Motor neuron (in vitro differentiated cells): ENCODE measurements at regions not wholly inside any gene's neighbourhood (a gene's known extent, or its start where the extent isn't known, plus 50 kb on each side); places are given as distances from the start of the nearest gene placed in this dataset.
"Not testable (repeated sequence)": the region's sequence is repeated elsewhere in the genome, so short reads cannot be mapped to it uniquely, and the experiment has no call there.

Source experiments
- ATAC-seq, 8 experiments: fragments of 200-7000 bp; cut with Tn5 transposase; replicated peaks in 6 of 8; 2 replicates each; pipeline ENCODE4 v1.8.0; 2021; ENCODE audit warnings: mild to moderate bottlenecking in 8 of 8, moderate library complexity in 8 of 8
- H3K27ac ChIP-seq, 2 donors: fragments of 250-450 bp; sonication (Bioruptor Pico); 2 replicates each; pipeline ENCODE4 v1.9.0; 2021; ENCODE audit warnings: antibody characterized with exemption in 2 of 2, mild to moderate bottlenecking in 2 of 2, moderate library complexity in 1 of 2
- H3K4me1 ChIP-seq, 2 donors: fragments of 250-450 bp; sonication (Bioruptor Pico); replicated peaks in 1 of 2; 2 replicates each; pipeline ENCODE4 v1.6.1; 2021; ENCODE audit warnings: antibody characterized with exemption in 2 of 2, mild to moderate bottlenecking in 2 of 2, moderate library complexity in 1 of 2
- H3K4me3 ChIP-seq, 5 donors: fragments of 250-450 bp; sonication (Bioruptor Pico); 2 replicates each; pipeline ENCODE4 v1.9.0; 2021; ENCODE audit warnings: antibody characterized with exemption in 5 of 5, mild to moderate bottlenecking in 5 of 5, moderate library complexity in 4 of 5
- WGBS, 10 experiments: fragments of 450-650 bp; shearing (Covaris generic); methylation state at CpG; one replicate each; pipeline ENCODE4 v1.0.0; 2022; 5-methylcytosine and 5-hydroxymethylcytosine counted together
- in situ Hi-C, 9 experiments: fragments of 400-800 bp; cut with MboI; loops; one replicate each; pipeline ENCODE4 v1.15.0; 2021; ENCODE audit warnings: low sequenced_read_pairs in 9 of 9, low pct_unique_long_range_greater_than_20kb in 2 of 9; ENCODE audit not compliant: unreplicated experiment in 9 of 9

DNA sequence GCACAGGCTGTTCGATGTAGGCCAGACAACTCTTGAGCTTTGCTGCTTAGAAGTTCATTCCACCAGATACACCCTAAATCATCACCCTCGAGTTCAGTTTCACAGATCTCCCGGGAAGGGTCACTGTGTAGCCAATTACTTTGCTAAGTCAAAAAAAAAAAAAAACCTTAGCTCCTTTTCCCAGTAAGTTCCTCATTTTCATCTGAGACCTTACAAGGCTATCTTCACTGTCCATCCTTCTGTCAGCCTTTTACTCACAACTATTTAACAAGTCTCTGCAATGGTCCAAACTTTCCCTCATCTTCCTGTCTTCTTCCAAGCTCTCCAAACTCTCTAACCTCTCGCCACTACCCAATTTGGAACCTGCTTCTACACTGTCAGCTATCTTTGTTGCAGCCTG lies 615.9 kb upstream of the DEFB115 start:
- H3K4me1 ChIP-seq, H3K4me3 ChIP-seq, ATAC-seq, H3K27ac ChIP-seq, in situ Hi-C loops: not testable (repeated sequence)
- 0 to 80% (median 26%) methylated on average over 1 to 4 of the region's 4 CpGs; no CpG with 5 or more reads in 1 of the 10 experiments for WGBS, 10 experiments

DNA sequence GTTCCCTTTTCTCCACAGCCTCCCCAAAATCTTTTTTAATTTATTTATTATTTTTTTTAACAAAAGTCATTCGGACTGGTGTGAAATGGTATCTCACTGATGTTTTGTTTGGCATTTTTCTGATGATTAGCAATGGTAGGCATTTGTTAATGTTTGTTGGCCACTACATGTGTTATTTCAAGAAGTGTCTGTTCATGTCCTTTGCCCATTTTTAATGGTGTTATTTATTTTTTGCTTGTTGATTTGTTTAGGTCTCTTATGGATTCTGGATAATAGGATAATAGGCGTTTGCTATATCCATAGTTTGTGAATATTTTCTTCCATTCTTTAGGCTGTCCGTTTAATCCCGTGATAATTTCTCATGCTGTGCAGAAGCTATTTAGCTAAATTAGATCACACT lies 596.5 kb upstream of the DEFB115 start:
- WGBS, 10 experiments = 31 to 100% (median 87%) methylated on average over 2 to 4 of the region's 4 CpGs; no CpG with 5 or more reads in 1 of the 10 experiments
- in situ Hi-C loops, H3K4me1 ChIP-seq, ATAC-seq, H3K27ac ChIP-seq, H3K4me3 ChIP-seq: not testable (repeated sequence)

DNA sequence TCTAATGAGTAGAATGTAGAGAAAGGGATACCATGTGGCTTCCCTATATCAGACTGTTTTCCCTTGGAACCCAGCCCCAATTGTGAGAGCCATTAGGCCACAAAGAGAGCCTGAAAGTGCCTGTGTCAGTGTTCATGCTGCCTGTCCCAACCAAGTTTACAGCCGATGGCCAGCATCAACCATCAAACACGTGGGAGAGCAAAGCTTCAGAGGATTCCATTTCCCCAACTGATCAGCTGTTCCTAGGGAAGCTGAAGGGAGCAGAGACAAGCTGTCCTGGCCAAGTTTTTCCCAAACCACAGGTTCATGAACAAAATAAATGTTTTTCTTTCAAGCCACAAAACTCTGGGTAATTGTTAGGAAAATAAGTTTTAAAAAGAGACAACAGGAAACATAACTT lies 589.0 kb upstream of the DEFB115 start:
- 0 to 40% methylated on average over 1 of the region's 2 CpGs; no CpG with 5 or more reads in 8 of the 10 experiments for WGBS, 10 experiments
- in situ Hi-C loops, H3K27ac ChIP-seq, H3K4me1 ChIP-seq, H3K4me3 ChIP-seq, ATAC-seq: not testable (repeated sequence)

DNA sequence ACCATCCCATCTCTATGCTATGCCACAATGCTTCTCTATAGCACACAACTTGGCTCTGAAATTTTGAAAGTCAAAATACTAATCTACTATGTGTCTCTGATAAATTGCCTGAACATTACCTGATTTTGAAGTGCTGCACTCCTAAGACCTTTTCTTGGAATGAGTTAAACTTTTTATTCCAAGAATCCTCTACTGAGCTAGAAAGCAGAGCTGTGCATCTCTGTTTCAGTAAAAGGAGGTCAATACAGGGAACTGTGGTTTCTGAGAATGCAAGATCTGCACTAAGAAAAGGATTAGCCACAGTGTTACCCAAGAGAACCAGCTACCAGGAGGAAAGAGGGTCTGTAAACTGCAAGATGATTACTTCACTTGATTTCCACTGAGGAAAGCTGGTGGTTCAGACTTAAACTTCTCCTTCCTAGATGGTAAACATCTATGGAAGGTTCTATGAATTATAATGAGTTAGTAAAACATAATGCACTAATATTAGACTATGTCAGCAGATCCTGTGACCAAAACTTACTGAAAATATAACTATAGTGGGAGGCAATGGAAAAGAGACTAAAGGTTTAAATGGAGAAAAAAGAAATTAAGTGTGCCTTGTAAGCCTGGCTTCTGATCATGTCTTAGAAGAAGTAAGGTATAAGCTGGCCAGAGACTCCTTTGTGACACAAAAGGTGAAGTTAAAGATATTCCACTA lies 588.0 kb upstream of the DEFB115 start:
- ATAC-seq, in situ Hi-C loops, H3K4me1 ChIP-seq, H3K27ac ChIP-seq, H3K4me3 ChIP-seq: not testable (repeated sequence)

DNA sequence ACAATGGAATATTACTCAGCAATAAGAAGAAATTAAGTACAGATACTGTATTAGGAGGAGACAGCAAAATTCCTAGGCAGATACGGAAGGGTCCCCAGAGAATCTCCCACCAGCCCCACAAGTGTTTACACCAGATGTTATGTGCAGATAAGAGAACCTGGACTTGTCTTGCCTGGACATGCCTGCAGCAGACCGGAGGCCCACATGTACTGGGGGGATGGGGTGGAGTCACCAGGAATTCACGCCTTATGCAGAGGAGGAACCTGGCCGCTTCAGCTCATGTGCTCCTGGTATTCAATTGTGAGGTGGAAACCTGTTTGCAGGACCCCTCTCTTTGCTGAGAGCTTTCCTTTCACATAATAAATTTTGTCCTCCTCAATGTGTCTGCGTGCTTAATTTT lies 586.3 kb upstream of the DEFB115 start:
- ATAC-seq, H3K4me1 ChIP-seq, H3K27ac ChIP-seq, in situ Hi-C loops, H3K4me3 ChIP-seq: not testable (repeated sequence)
- 29 to 100% (median 48%) methylated on average over 1 to 4 of the region's 5 CpGs; no CpG with 5 or more reads in 4 of the 10 experiments for WGBS, 10 experiments

DNA sequence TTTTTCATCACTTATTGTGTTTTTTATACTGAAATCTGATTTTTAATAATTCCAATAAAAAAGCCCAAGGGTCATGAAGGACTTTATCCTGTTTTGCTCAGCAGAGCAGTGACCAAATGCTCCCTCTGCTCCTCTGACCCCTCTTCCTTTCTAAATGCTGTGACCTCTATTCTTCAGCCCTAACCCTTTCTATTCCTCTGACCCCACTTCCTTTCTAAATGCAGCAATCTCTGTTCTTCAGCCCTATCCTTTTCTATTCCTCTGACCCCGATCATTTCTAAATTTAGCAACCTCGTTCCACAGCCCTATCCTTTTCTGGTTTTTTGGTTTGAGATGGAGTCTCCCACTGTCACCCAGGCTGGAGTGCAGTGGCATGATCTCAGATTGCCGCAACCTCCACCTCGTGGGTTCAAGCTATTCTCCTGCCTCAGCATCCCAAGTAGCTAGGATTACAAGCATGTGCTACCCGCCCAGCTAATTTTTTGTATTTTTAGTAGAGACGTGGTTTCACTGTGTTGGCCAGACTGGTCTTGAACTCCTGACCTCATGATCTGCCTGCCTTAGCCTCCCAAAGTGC lies 581.4 kb upstream of the DEFB115 start:
- WGBS, 10 experiments = 10 to 100% (median 50%) methylated on average over 1 to 6 of the region's 6 CpGs; no CpG with 5 or more reads in 1 of the 10 experiments
- H3K27ac ChIP-seq, in situ Hi-C loops, H3K4me3 ChIP-seq, ATAC-seq, H3K4me1 ChIP-seq: not testable (repeated sequence)

DNA sequence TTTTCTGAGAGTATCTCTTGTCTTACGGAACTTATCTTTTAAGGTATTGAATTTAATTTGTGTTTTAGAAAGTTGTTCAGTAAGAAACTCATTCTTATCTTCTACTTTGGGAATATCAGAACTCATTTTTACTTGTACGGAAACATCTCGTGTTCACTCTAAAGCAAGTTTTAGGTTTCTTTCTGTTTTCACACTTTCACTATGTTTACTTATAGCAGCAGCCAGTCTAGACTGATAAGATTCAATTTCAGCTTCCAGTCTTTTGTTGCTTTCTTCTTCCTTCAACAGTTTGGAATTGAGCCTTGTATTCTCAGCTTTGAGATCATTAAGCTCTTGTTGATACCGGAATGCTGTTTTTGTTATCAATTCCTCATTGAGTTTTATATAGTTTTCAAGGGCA lies 575.2 kb upstream of the DEFB115 start:
- H3K4me1 ChIP-seq, H3K27ac ChIP-seq, H3K4me3 ChIP-seq, ATAC-seq, in situ Hi-C loops: not testable (repeated sequence)
- WGBS, 10 experiments = 36 to 100% (median 81%) methylated on average over 1 to 4 of the region's 4 CpGs

DNA sequence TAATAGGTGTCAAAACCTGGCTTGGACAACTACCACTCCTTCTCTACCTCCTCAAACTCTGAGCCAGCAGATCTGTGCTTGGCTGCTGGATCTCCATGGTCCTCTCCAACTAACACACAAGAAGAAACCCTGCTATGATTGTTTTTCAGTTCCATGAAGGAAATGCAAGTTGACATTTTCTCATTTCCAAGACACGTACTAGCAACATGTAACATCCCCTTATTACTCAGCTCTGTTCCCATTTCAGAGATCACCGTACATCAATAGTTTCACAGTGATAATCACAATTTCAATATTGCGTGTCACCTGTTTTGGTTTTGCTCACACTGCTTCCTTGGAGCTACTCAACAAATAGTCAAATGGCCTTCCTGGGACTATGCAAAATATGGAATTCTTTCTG lies 544.6 kb upstream of the DEFB115 start:
- H3K4me3 ChIP-seq, in situ Hi-C loops, H3K4me1 ChIP-seq, H3K27ac ChIP-seq, ATAC-seq: not testable (repeated sequence)
- WGBS, 10 experiments = 0 to 100% (median 17%) methylated on average over 1 to 2 of the region's 3 CpGs; no CpG with 5 or more reads in 5 of the 10 experiments

DNA sequence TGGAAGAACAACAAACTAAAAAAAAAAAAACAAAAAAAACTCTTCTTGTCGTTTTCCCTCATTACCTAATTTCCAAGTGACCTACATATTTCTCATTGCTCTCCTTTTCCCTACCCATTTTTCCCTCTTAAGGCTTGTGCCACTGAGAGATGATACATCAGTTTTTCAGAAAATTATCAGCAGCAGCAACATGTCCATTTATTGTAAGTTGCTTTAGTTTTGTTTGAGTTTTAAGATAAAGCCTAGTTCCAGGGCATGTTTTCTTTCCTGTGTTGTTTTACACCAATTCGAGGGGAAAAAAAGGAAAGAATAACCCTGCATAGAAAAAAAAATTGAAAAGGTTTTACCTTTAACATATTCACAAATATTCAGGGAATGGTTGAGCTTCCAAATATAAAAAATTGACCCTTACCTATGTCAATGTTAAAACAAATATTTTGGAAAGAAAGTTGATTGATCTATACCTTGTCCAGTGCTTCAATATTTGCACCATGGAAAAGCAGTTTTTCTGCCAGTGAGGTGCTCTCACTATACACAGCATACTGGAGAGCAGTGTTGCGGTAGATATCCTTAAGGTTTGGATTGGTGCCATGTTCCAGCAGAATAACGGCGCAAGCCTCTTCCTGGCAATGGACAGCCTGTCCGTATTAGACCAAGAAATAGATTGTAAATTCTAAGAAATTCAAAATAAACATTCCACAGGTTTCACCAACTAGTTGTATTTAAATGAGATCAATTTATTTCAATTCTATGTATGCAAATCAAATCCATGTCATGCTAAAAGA lies 537.9 kb upstream of the DEFB115 start:
- H3K4me3 ChIP-seq, H3K4me1 ChIP-seq, H3K27ac ChIP-seq, ATAC-seq, in situ Hi-C loops: not testable (repeated sequence)
- WGBS, 10 experiments = 0 to 90% (median 42%) methylated on average over 1 to 5 of the region's 6 CpGs

DNA sequence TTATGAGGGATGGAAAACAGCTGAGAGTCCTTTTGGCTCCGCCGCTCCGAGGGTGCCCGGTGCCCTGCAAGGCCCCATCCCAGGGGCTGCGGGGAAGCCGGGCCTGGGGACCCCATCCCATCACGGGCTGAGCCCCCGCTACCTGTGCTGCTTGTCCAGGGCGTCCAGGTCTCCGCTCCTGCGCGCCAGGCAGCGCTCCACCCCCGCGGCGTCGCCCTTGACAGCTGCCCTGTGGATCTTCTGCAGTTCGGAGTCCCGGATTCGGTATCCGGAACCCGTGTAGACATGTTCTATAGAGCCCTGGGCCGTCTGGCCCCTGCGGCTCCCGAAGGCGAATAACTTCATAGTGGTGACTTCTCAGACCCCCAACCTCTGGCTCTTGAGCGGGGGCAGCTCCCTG lies 534.0 kb upstream of the DEFB115 start:
- in situ Hi-C loops, H3K4me1 ChIP-seq, H3K27ac ChIP-seq, ATAC-seq: not testable (repeated sequence)
- WGBS, 10 experiments = 0% methylated on average over 4 of the region's 27 CpGs; no CpG with 5 or more reads in 8 of the 10 experiments
- peak overlapping the region; percentile 25 to 52 (median 43) for H3K4me3 ChIP-seq

DNA sequence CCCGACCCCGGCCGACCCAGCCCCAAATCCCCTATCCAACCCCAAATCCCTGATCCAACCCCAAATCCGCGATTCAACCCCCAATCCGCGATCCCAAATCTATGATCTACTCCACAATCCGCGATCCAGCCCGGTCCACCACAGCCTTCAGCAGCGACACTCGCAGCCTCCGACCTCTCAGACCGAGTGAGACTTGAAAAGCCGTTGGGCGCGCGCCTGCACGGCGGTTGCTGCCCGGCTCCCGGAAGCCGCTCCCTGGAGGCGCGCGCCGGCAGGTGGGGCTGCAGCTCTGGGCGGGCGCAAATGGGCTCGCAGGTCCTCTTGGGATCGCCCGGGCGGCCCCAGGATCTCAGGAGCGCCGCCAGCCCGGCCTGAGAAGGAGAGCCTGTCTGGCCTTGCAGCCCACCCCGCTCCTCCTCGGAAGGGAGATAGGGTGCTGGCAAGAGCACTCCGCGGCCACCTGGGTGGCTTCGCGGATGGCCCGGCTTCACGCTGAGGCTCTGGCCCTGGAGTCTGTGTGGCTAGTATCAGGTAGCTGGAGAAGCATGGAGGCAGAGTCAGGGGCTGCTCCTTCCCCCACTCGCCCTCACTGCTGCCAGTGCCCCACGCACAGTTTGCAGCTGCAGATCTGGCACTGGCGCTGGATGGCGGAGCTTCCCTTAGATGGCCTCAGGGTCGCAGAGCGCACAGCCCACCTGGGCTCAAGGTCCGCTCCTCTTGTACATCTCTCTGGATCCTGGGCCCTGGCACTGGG lies 533.4 kb upstream of the DEFB115 start:
- WGBS, 10 experiments = 100% methylated on average over 1 of the region's 51 CpGs; no CpG with 5 or more reads in 9 of the 10 experiments
- H3K4me1 ChIP-seq, ATAC-seq, in situ Hi-C loops, H3K27ac ChIP-seq: not testable (repeated sequence)
- peak overlapping the region; percentile 25 to 52 (median 43) for H3K4me3 ChIP-seq

DNA sequence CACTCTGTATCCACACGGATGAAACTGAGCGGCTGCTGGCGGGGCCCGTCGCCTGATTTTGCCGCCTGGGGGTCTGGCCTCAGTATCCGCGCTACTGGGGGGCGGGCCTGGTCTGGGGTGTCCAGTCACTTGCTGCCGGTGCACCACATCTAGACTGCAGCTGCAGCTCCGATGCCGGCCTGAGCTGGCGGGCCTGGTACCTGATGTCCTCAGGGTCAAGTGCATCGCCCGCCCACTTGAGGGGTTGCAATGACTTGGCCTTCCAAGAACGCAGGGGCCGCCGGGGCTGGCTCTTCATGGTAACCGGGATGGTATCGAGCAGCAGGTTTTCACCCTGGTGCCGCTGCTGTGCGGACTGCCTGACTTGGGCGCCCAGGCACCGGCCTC lies 532.8 kb upstream of the DEFB115 start:
- in situ Hi-C loops, H3K4me3 ChIP-seq, ATAC-seq, H3K27ac ChIP-seq, H3K4me1 ChIP-seq: not testable (repeated sequence)
- WGBS, 10 experiments = 100% methylated on average over 2 of the region's 24 CpGs; no CpG with 5 or more reads in 9 of the 10 experiments

DNA sequence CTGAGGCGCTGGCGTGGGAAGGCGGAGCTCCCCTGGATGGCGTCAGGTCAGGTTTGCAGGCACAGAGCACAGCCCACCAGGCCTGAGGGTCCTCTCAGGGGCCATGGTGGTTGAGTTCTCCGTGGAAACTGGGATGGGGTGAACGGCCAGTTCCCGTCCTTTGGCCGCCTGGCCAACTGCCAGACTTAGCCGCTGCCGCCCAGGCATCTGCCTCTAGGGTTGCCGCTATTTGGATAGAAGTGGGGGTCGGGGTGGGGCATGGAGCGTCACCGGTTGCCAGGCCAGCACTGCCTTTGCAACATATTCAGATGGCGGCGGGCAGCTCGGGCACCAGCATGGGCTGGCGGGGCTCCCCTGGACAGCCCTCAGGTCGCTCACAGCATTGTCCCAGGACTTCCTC lies 532.3 kb upstream of the DEFB115 start:
- ATAC-seq, in situ Hi-C loops, H3K27ac ChIP-seq, H3K4me1 ChIP-seq, H3K4me3 ChIP-seq: not testable (repeated sequence)
- 0 to 100% methylated on average over 1 of the region's 19 CpGs; no CpG with 5 or more reads in 8 of the 10 experiments for WGBS, 10 experiments
